ENCODE measurements at regions not wholly inside any gene's neighbourhood (a gene's known extent, or its start where the extent isn't known, plus 50 kb on each side); places are given as distances from the start of the nearest gene placed in this dataset.

- DNase-seq (ENCODE audit: low spot score): no peak
Measured at GRCh38 chr20:52921340-52921739, 50.8 kb upstream of the TSHZ2 start.

DNA sequence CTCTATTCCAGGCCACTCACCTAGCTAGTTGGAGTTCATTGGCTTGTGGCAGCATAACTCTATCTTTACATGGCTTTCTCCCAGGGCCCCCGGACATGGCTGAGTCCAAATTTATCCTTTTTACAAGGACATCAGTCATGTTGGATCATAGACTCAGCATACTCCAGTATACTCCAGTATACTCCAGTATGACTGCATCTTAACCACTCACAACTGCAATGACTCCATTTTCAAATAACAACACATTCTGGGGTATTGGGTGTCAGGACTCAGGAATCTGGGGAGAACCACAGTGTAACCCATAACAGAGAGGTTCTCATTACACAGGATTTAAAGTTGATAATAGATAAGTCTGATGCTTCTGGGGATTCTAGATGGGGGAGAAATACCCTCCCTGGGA is 53.8 kb upstream of the TSHZ2 start:
- no peak for DNase-seq (ENCODE audit: low spot score)

DNA sequence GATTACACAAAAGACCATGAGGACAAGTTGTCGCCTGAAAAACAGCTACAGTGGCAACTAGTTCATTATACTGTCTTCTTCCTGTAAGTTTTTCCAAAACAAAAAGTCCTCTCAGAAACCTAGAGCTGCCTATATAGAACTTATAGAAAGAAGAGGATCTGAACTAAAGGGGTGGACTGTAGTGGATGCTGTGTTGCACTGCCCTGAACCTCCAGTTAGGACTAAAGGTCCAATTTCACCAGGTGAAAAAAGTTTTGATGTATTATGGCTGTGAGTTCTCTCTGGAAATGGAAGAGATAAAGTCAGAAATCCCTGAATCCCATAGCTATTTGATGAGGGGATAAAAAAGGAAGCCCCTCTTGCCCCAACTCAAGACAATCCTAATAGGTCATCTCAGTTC is 56.6 kb upstream of the TSHZ2 start:
- no peak for DNase-seq (ENCODE audit: low spot score)

DNA sequence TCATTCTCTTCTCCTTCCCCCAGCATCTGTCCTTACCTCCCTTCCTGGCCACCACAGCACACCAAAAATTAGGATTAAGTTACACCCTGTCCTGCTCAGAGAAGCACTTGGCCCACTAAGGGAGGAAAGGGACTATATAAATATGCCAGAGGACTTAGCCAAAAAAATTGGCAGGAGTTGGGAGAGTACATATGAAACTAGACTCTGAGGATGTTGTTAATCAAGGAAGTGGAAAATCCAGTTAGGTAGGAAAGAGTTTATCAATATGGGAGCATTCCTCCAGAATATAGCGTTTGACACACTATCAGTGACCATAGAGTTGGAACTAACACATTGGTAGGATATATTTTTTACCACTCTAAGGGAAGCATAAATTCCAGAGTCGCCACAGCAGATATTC is 57.3 kb upstream of the TSHZ2 start:
- no peak for DNase-seq (ENCODE audit: low spot score)

GRCh38 chr20:52913650-52914387 is 58.3 kb upstream of the TSHZ2 start:
- no peak for DNase-seq (ENCODE audit: low spot score)

DNA sequence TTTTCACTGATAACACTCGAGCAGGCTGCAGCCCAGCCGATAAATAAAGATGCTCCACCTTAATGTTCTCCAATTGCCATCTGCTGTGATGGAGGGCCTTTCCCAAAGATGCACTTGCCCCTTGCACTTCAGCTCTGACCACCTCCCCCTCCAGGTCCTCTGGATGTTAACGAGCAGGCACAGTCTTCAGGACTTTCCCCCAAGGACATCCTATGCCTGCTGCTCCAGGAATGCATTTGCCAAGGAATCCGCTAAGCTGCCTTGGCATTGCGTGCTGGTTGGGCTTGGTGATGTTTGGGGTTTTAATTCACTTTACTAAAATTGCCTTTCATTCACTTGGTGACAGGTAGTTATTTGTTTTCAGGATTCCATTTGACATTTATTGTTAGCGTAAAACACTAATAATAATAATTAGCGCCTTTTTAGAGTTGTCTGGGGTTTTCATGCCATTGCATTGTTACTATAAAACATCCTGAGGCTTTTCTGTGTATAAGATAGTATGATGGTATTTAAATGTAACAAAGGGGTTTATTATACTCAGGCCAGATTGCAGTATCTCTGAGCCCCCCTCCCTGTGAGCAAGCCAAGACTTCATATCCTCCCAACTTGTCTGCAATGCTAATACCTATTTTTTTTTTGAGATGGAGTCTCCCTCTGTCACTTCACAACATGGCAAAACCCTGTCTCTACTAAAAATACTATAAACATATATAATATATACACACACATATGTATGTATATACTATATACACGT is 66.7 kb upstream of the TSHZ2 start:
- DNase-seq (ENCODE audit: low spot score): no peak

GRCh38 chr20:52904837-52905236 is 67.3 kb upstream of the TSHZ2 start:
- DNase-seq (ENCODE audit: low spot score): no peak

- no peak for DNase-seq (ENCODE audit: low spot score)
Measured at GRCh38 chr20:52899041-52899608, 73.0 kb upstream of the TSHZ2 start.

- DNase-seq (ENCODE audit: low spot score): no peak
Measured at GRCh38 chr20:52896348-52896747, 75.8 kb upstream of the TSHZ2 start.

GRCh38 chr20:52895701-52896100 is 76.5 kb upstream of the TSHZ2 start:
- DNase-seq (ENCODE audit: low spot score): no peak

DNA sequence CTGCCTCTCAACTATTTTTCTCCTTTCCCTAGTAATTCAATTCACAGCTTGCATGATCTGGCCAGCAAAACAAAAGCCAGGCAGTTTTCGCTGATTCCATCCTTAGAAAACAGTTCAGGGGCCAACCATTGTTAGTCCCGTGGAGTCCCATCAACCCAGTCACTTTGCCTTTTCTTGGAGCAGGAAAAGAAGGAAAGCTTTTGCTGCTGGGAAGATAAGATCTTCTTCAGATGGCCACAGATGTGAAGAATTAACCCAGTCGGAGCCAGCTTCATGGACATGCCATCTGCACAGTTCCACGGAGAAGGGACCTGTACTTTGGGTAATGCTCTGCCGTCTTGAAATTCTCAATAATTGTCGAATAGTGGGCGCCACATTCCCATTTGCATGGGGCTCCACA is 76.9 kb upstream of the TSHZ2 start:
- DNase-seq (ENCODE audit: low spot score): no peak

DNA sequence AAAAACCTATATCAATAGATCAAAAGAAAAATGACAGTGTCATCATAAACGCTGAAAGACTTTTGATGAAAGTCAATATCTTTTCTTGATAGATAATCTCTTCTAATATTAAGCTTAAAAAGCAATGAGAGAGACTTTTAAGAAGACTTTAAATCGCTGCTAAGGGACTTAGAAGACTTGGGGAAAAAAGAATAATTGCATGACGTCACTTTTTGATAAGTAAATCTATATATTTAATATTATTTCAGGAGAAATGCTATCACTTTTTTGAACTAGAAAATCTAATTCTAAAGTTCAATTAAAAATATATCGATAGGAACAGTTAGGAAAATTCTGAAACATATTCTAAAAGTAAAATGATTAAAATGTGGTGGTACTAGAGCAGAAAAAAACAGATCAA is 78.7 kb upstream of the TSHZ2 start:
- DNase-seq (ENCODE audit: low spot score): no peak

- DNase-seq (ENCODE audit: low spot score): no peak
Measured at GRCh38 chr20:52892023-52892422, 80.1 kb upstream of the TSHZ2 start.

- DNase-seq (ENCODE audit: low spot score): no peak
Measured at GRCh38 chr20:52890130-52890529, 82.0 kb upstream of the TSHZ2 start.

DNA sequence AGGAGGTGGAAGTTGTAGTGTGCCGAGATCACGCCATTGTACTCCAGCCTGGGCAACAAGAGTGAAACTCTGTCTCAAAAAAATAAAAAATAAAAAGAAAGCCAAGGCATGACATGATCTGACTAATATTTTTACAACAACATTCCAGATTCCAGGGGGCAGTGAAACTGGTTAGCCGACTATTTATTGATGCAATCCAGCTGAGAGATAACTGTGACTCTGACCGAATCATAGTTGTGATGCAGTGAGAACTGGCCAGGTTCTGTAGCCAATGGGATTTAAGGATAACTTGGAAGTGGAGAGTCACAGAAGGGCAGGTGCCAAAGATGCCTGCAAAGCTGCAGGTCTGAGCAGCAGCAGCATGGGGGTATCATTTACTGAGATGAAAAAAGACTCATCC is 82.9 kb upstream of the TSHZ2 start:
- DNase-seq (ENCODE audit: low spot score): no peak

GRCh38 chr20:52888096-52888495 is 84.1 kb upstream of the TSHZ2 start:
- no peak for DNase-seq (ENCODE audit: low spot score)

DNA sequence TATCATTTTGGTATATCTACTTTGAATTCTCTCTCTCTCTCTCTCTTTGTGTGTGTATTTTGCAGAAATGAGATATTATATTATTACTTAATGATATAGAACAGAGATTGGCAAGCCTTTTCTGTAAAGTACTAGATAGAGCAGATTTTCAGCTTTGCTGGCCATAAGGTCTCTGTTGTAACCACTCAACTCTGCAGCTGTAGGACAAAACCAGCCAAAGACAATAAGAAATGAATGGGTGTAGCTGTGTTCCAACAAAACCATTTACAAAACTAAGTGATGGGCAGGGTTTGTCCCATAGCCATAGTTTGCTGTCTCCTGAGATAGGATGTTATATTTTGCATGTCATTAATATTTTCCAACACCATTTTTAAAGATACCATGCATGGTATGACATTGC is 91.2 kb upstream of the TSHZ2 start:
- no peak for DNase-seq (ENCODE audit: low spot score)

- DNase-seq (ENCODE audit: low spot score): no peak
Measured at GRCh38 chr20:52880259-52880658, 91.9 kb upstream of the TSHZ2 start.

- DNase-seq (ENCODE audit: low spot score): no peak
Measured at GRCh38 chr20:52874241-52874640, 97.9 kb upstream of the TSHZ2 start.

DNA sequence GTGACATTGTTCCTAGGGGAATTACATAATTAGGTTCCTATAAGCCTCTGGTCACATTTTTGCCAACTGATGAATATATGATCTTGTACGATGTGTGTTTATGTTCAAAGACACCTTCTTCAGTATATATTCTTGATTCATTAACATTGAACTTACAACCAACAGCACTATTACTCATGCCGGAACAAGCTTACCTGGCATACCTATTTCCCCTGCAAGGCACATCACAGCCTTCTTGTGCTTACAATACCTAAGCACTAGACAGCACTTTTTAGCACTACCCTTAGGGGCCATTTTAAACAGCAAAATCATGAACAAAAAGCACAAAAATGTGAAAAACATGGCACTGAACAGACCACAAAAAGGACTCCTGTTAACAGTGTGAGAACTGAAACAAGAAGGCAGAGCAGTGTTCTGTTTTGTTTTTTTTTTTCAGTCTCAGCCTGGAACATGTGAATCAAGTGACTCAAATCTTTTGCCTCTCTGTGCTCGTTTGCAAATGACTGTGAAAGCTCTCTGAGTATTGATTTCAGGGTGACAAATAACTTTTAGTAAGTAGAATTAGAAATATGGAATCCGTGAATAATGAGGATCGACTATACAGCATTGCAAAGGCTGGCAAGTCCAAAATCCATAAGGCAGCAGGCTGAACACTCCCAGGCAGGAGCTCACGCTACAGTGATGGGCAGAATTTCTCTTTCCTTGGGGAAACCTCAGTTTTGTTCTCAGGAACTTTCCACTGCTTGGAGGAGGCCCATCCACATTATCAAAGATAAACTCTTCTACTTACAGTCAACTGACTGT is 102.3 kb upstream of the TSHZ2 start:
- DNase-seq (ENCODE audit: low spot score): no peak

DNA sequence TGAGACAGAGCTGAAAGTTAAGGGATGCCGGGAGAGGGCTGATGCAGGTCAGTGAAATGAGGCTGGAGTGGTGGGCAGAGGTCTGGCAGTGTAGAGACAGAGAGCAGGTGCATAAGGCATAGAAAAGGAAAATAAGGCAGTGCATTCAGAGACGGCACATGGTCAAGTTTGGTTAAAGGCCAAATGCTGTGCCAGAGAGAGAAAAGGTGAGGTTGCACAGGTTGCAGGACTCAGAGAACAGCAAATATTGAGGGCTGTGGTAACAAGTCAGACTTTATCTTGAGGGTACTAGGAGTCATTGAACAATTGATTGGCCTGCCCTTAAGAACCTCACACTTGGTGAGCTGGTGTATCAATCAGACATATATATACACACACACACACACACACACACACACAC is 102.9 kb upstream of the TSHZ2 start:
- no peak for DNase-seq (ENCODE audit: low spot score)

GRCh38 chr20:52867305-52867704 is 104.9 kb upstream of the TSHZ2 start:
- DNase-seq (ENCODE audit: low spot score): no peak

All from putamen (tissue), 1 donor.